Pancreas (tissue), 10 donors: ENCODE measurements at regions not wholly inside any gene's neighbourhood (a gene's known extent, or its start where the extent isn't known, plus 50 kb on each side); places are given as distances from the start of the nearest gene placed in this dataset.
"Not testable (repeated sequence)": the region's sequence is repeated elsewhere in the genome, so short reads cannot be mapped to it uniquely, and the experiment has no call there.

Source experiments
- ATAC-seq, 4 donors: fragments of 200-7000 bp; cut with Tn5 transposase; one replicate each; pipeline versions ENCODE4 v1.8.0 to v1.9.1; 2020; ENCODE audit warnings: mild to moderate bottlenecking in 4 of 4, moderate library complexity in 4 of 4
- DNase-seq, 6 donors: peaks; one replicate each; pipeline ENCODE4 v3.0.0-alpha.2; 2020
- FAIRE-seq: peaks from 2 replicates; lab custom pipeline; 2012; peaks lifted over from hg19 to GRCh38; lab: Jason Lieb, UNC
- H3K27ac ChIP-seq, 4 donors: fragments of 200-600 bp; sonication (generic); 1 replicate in 3 of 4; 2 replicates in 1 of 4; pipeline versions ENCODE4 v1.5.0 to v1.8.0; 2020
- H3K27me3 ChIP-seq, 4 donors: fragments of 200-600 bp; one replicate each; pipeline ENCODE4 v1.8.0; 2021
- H3K36me3 ChIP-seq, 3 donors: fragments of 200-600 bp; sonication (generic) in 1 of 3; one replicate each; pipeline versions ENCODE4 v1.5.0 to v1.8.0; 2020 to 2021
- H3K4me1 ChIP-seq, 3 donors: fragments of 200-600 bp; one replicate each; pipeline ENCODE4 v1.8.0; 2021
- H3K4me3 ChIP-seq, 4 donors: fragments of 200-600 bp; sonication (generic) in 2 of 4; one replicate each; pipeline versions ENCODE4 v1.5.0 to v1.8.0; 2020 to 2021
- H3K9me3 ChIP-seq, 4 donors: fragments of 200-600 bp; one replicate each; pipeline ENCODE4 v1.8.0; 2021
- CTCF ChIP-seq, 4 donors: fragments of 200-600 bp; sonication (generic) in 3 of 4; IDR thresholded peaks; one replicate each; pipeline versions ENCODE4 v1.5.0 to v1.8.0; 2021; ENCODE audit warnings: antibody characterized with exemption in 4 of 4
- WGBS, 2 donors: extraction: QIAGEN DNeasy Blood & Tissue Kit; methylation state at CpG; one replicate each; pipeline ENCODE4 v1.1.7; 2013; 5-methylcytosine and 5-hydroxymethylcytosine counted together
- intact Hi-C, 3 donors: fragments of 100-400 bp; cut with DNase I; formaldehyde crosslinking; loops; one replicate each; pipeline versions ENCODE4 v1.11.1 to v1.14.2; 2022
- donor health status: healthy with polysubstance abuse.
- donor health status: DM: no; HTN: no; CAD: no; lungs with moderate emphysema.
- donor health status: DM: no; HTN: no; CAD: no.
- donor health status: control.
- donor health status: control.
- donor health status: Bipolar disorder and iron deficiency.
- donor health status: DM: yes; HTN: yes; CAD: no.
- donor health status: DM: no; HTN: no; CAD: no.
- donor health status: DM: no; HTN: no; CAD: no.
- donor health status: DM: yes; HTN: yes; CAD: no.

GRCh38 chr10:28995497-28995896 lies 293.4 kb upstream of the LYZL1 start:
- Histone ChIP-seq H3K27ac (no peak overlapping the region), H3K4me3 (no peak overlapping the region), H3K4me1 (no peaks in the 10 kb centered on the region), H3K36me3 (no peaks in the 10 kb centered on the region), H3K9me3 (no peaks in the 10 kb centered on the region), H3K27me3 (no peaks in the 10 kb centered on the region)
- no peak for TF ChIP-seq CTCF (IDR thresholded peaks at IDR 0.05)
- ATAC-seq (no peak), FAIRE-seq (no peak), DNase-seq (no peak)
- intact Hi-C loops = no loop called here
- WGBS, 2 donors = 89 to 91% methylated on average over 4 of the region's 4 CpGs

GRCh38 chr10:28996345-28996744 lies 292.5 kb upstream of the LYZL1 start:
- no peak for DNase-seq
- 78 to 83% methylated on average over 6 of the region's 6 CpGs for WGBS, 2 donors
- H3K9me3 ChIP-seq = no peaks in the 10 kb centered on the region
- no peak overlapping the region for H3K4me3 ChIP-seq
- ATAC-seq = no peak
- H3K4me1 ChIP-seq = no peaks in the 10 kb centered on the region
- H3K27ac ChIP-seq = no peak overlapping the region
- no peak for FAIRE-seq
- H3K27me3 ChIP-seq = no peaks in the 10 kb centered on the region
- intact Hi-C loops = no loop called here
- no peaks in the 10 kb centered on the region for H3K36me3 ChIP-seq
- TF ChIP-seq CTCF (IDR thresholded peaks at IDR 0.05) = no peak

GRCh38 chr10:28996947-28997551 lies 291.8 kb upstream of the LYZL1 start:
- DNase-seq (no peak), FAIRE-seq (no peak), ATAC-seq (no peak)
- Histone ChIP-seq H3K4me1 (no peaks in the 10 kb centered on the region), H3K4me3 (no peak overlapping the region), H3K27ac (no peak overlapping the region), H3K27me3 (no peaks in the 10 kb centered on the region), H3K9me3 (no peaks in the 10 kb centered on the region), H3K36me3 (no peaks in the 10 kb centered on the region)
- TF ChIP-seq CTCF (IDR thresholded peaks at IDR 0.05) = no peak
- intact Hi-C loops = no loop called here
- 84 to 90% methylated on average over 6 of the region's 6 CpGs for WGBS, 2 donors

GRCh38 chr10:28997734-28998133 lies 291.1 kb upstream of the LYZL1 start:
- intact Hi-C loops = no loop called here
- Histone ChIP-seq H3K9me3 (no peaks in the 10 kb centered on the region), H3K4me1 (no peaks in the 10 kb centered on the region), H3K36me3 (no peaks in the 10 kb centered on the region), H3K27me3 (no peaks in the 10 kb centered on the region), H3K27ac (no peak overlapping the region), H3K4me3 (no peak overlapping the region)
- TF ChIP-seq CTCF (IDR thresholded peaks at IDR 0.05) = no peak
- FAIRE-seq = no peak
- 65 to 69% methylated on average over 5 to 6 of the region's 6 CpGs for WGBS, 2 donors
- no peak for DNase-seq
- ATAC-seq = no peak

GRCh38 chr10:29001801-29002200 lies 287.1 kb upstream of the LYZL1 start:
- ATAC-seq = no peak
- intact Hi-C loops = no loop called here
- no peaks in the 10 kb centered on the region for H3K4me1 ChIP-seq
- 85 to 96% methylated on average over 6 of the region's 6 CpGs for WGBS, 2 donors
- no peak for FAIRE-seq
- TF ChIP-seq CTCF (IDR thresholded peaks at IDR 0.05) = no peak
- no peak for DNase-seq
- no peaks in the 10 kb centered on the region for H3K9me3 ChIP-seq
- no peaks in the 10 kb centered on the region for H3K36me3 ChIP-seq
- no peak overlapping the region for H3K27ac ChIP-seq
- no peak overlapping the region for H3K4me3 ChIP-seq
- H3K27me3 ChIP-seq = no peaks in the 10 kb centered on the region

- FAIRE-seq = peak; percentile 98
Observed at GRCh38 chr10:29003014-29003413, 285.9 kb upstream of the LYZL1 start.

More at GRCh38 chr10:29003014-29003413, 285.9 kb upstream of the LYZL1 start:
- H3K27ac ChIP-seq, ATAC-seq, H3K27me3 ChIP-seq, DNase-seq, intact Hi-C loops, H3K36me3 ChIP-seq, H3K4me1 ChIP-seq, H3K4me3 ChIP-seq, H3K9me3 ChIP-seq: not testable (repeated sequence)
- WGBS, 2 donors = 96 to 98% methylated on average over 5 of the region's 5 CpGs
